DMS53 treated with DMSO at 0.1 percent for 48 hours (cell line): ENCODE measurements at regions not wholly inside any gene's neighbourhood (a gene's known extent, or its start where the extent isn't known, plus 50 kb on each side); places are given as distances from the start of the nearest gene placed in this dataset.
"Not testable (repeated sequence)": the region's sequence is repeated elsewhere in the genome, so short reads cannot be mapped to it uniquely, and the experiment has no call there.

Experiments
- DNase-seq: peaks from one replicate; lab custom pipeline; 2025; ENCODE audit not compliant: unreplicated experiment; lab: John Stamatoyannopoulos, UW

DNA sequence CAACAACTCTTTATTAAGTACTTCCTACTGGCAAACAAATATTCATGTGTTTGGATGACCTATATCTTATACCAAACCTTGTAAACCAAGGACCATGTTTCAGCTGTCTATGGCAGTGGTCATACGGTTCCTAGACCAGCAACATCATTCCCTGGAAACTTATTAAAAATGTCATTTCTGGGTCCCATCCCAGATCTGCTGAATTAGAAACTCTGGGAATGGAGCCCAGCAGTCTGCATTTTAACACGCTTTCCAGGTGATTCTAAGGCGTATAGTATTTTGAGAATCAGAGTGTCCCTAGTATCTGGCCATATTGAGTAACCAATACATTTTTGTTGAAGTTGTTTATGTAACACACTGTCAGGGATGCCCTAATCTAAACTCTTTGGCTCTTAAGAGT lies 363.4 kb upstream of the LRRC3B start:
- DNase-seq, result no peak

- DNase-seq, result no peak
Measured at GRCh38 chr3:26260139-26260538, 362.4 kb upstream of the LRRC3B start.

- no peak for DNase-seq
Measured at GRCh38 chr3:26264708-26265107, 357.9 kb upstream of the LRRC3B start.

GRCh38 chr3:26271848-26272247 lies 350.7 kb upstream of the LRRC3B start:
- DNase-seq, result no peak

DNA sequence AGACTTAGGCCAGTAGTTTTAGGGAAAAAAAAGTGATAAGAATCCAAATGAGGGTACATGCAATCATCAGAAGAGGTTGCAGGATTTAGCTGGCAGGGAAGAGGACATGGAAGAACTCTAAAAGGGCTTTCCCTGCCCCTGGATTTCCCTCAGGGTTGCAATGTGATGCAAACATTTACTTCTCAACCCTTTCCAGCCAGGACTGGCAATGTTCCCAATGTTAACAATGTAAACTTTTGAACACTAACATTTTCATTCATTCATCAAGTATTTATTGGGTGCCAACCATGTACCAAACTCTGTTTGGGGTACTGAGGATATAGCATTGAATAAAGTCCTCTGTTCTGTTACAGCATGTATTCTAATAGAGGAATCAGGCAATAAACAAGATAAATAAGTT lies 349.4 kb upstream of the LRRC3B start:
- DNase-seq, result no peak

DNA sequence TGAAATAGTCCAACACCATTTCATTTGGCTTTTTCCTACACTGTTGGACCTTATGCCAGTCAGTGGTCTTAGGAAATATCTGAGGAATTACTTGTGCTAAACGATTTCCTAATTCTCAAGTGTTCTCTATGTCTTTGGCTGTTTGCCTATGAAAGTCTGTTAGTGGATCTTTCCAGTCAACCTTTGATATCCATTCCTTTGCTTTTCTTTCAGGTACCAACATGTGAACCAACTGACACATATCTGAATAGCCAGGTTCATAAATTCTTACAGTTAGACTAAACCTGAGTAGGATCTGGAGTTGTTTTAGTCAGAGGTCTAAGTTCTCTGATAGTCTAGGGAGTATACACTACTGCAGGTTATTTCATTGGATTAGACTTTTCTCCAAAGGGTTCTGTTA lies 343.5 kb upstream of the LRRC3B start:
- no peak for DNase-seq

DNA sequence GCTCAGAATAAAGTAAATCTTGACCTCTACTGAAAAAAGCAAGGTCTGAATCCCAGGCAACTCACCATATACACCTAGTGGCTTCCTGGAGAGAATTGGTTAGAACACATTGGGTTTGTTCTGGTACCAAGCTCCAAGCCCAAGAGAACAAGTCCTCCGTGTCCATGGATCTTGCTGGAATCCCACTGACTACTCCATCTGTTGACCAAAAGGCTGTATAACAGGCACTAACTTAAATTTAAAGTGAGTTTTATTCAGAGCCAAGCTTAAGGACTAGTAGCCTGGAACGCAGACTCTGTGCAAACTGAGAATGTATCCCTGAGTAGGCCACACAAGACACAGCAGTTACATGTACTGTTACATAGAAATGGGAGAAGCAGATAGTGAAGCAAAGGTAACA lies 342.1 kb upstream of the LRRC3B start:
- no peak for DNase-seq

DNA sequence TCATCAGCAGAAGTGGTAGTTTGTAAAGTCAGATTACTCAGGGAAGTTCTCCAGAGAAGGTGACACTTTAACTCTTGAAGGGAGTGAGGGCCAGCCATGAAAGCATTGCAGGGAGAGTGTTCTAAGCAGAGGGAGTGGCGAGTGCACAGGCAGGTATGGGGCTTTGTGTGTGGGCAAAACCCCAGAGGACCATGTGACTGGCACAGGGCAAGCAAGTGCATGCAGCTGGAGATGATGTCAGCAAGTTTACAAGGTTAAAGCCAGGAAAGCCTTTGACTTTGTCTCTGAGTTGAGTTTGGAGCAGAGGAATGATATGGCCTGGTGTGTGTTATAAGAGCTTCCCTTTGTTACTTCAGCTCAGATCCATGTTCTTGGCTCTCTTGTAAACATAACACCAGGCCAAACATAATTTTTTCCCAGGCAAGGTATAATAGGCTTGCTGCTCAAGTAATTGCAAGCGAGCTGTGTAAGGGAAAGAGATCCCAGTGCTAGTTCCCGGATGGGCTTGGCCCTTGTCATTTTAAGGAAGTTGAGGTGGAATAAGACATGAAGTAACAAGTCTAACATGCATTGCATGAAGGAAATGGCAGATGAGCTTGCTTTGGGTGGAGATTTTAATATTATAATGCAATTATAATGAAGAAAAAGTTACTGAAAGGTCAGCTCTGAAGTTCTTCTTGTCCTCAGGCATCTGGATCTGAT lies 341.1 kb upstream of the LRRC3B start:
- no peak for DNase-seq

- not testable (repeated sequence) for DNase-seq
Measured at GRCh38 chr3:26284503-26284902, 338.1 kb upstream of the LRRC3B start.

GRCh38 chr3:26291840-26292239 lies 330.7 kb upstream of the LRRC3B start:
- no peak for DNase-seq

- DNase-seq, result no peak
Measured at GRCh38 chr3:26292780-26293179, 329.8 kb upstream of the LRRC3B start.

GRCh38 chr3:26293329-26293844 lies 329.2 kb upstream of the LRRC3B start:
- no peak for DNase-seq

DNA sequence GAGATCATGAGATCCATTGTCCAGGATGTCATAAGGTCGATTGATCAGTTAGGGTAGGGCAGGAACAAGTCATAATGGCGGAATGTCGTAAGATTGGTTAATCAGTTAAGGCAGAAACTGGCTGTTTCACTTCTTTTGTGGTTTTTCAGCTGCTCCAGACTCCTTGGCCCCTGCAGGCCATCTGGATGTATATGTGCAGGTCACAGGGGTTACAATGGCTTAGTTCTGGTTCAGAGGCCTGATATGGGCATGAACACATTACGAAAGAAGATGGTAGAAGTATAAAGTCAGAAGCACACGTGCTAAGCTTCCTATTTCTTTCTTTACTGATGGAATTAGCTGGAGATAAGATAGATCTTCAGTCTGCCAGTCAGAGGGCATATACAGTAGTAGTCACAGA lies 315.4 kb upstream of the LRRC3B start:
- no peak for DNase-seq

DNA sequence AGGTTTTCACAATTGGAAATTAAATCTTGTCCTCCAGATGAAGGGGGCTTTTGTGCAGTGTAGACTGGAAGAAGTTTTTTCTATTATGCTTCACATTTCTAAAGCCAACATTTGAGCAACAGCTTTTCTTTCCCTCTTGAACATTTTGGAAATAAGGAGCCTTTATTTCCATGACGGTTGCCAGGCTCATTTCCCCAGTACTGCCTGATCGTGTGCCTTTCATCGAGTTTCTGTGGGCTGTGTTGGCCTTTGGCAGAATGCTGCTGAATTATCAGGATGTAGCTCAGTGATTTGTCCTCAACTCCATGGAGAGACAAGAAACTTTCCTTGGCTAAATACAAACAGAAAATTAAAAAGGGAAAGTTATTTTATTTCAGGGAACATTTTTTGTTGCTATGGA lies 314.8 kb upstream of the LRRC3B start:
- DNase-seq, result no peak

GRCh38 chr3:26308454-26308853 lies 314.1 kb upstream of the LRRC3B start:
- DNase-seq, result no peak

DNA sequence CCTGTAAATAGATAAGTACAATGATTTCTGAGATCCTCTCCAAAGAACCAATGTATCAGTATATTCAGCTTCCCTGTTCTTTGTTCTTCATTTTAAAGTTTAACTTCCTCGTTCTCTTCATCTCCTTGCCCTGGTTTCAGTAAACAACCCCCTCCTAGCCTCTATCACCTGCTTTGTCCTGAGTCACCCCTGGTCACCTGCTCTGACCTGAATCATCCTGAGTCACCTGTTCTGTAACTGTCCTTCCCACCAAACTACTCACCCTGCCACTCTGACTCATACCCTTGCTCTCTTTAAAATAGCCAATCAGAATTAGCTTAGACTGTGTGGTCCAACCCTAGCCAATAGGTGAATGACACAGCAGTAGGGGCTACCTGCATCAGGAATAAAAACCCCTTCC lies 313.0 kb upstream of the LRRC3B start:
- DNase-seq, result peak; percentile 17

- no peak for DNase-seq
Measured at GRCh38 chr3:26312816-26313215, 309.8 kb upstream of the LRRC3B start.

- DNase-seq, result no peak
Measured at GRCh38 chr3:26316472-26316871, 306.1 kb upstream of the LRRC3B start.

DNA sequence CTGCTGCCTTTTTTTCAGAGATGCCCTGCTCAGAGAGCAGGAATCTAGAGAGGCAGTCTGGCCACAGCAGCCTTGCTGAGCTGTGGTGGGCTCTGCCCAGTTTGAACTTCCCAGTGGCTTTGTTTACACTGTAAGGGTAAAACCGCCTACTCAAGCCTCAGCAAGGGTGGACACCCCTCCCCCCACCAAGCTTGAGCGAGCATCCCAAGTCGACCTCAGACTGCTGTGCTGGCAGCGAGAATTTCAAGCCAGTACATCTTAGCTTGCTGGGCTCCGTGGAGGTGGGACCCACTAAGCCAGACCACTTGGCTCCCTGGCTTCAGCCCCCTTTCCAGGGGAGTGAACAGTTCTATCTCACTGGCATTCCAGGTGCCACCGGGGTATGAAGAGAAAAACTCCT lies 298.8 kb upstream of the LRRC3B start:
- DNase-seq, result not testable (repeated sequence)

DNA sequence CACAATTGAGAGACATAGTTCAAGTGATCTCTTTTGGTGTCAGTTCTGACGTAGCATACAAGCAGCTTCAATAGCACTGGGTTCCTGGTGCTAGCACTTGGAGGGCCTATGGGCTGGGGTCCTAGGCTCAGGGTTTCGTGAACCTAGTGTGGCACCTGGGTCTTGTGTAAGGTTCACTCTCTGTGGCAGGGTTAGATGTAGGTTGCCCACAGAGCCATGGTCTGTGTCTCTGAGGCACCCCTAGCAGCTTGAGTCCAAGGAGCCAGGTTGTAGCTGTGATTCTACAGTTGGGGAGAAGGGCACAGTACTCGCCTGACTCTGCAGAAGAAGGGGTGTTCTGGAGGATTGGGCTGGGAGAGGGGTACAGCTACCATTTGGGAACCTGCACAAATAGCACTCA lies 282.6 kb upstream of the LRRC3B start:
- no peak for DNase-seq

GRCh38 chr3:26343647-26344046 lies 278.9 kb upstream of the LRRC3B start:
- no peak for DNase-seq

DNA sequence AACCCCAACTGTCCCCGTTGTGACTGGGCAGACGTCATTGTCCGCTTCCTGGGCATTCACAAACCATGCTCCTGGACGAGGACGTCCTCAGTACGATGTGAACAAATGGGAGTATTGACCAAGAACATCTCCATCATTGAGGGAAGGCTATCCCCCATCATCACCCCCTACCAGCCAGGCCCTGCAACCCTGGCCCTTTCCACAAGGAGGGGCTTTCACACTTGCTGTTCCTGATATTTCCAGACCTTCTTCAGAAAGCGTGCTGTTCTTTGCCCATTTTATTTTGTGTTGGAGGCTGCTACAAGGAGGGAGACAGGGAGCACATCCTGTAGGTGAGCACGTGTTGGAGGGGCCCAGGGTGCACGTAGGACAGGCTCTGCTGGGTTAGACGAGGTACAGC lies 277.0 kb upstream of the LRRC3B start:
- DNase-seq, result no peak

GRCh38 chr3:26346497-26346896 lies 276.1 kb upstream of the LRRC3B start:
- DNase-seq, result no peak
